GM23248 (cell line): ENCODE measurements at regions not wholly inside any gene's neighbourhood (a gene's known extent, or its start where the extent isn't known, plus 50 kb on each side); places are given as distances from the start of the nearest gene placed in this dataset.

Experiments used
- DNase-seq: peaks from one replicate; pipeline ENCODE4 v3.0.0-alpha.2; 2015
- H2AFZ ChIP-seq: fragments of 200-600 bp; sonication (generic); 2 replicates; pipeline ENCODE4 v1.6.1; 2016; ENCODE audit warnings: antibody characterized with exemption
- H3F3A ChIP-seq: fragments of 200-600 bp; sonication (generic); 2 replicates; pipeline ENCODE4 v1.6.1; 2016; ENCODE audit warnings: mild to moderate bottlenecking, antibody characterized with exemption, mixed run types; ENCODE audit not compliant: insufficient read depth
- H3K27ac ChIP-seq: fragments of 200-600 bp; sonication (generic); 2 replicates; pipeline ENCODE4 v1.5.1; 2016; ENCODE audit warnings: mild to moderate bottlenecking
- H3K27me3 ChIP-seq: fragments of 200-600 bp; sonication (generic); replicated peaks from 2 replicates; pipeline ENCODE4 v1.6.1; 2016; ENCODE audit warnings: mild to moderate bottlenecking; ENCODE audit not compliant: insufficient read depth
- H3K36me3 ChIP-seq: fragments of 200-600 bp; sonication (generic); 2 replicates; pipeline ENCODE4 v1.6.1; 2016; ENCODE audit warnings: low read depth, mild to moderate bottlenecking
- H3K4me1 ChIP-seq: fragments of 200-600 bp; sonication (generic); 2 replicates; pipeline ENCODE4 v1.6.1; 2016; ENCODE audit warnings: mild to moderate bottlenecking; ENCODE audit not compliant: insufficient read depth
- H3K4me2 ChIP-seq: fragments of 200-600 bp; sonication (generic); one replicate; pipeline ENCODE4 v1.6.1; 2016; ENCODE audit warnings: mild to moderate bottlenecking; ENCODE audit not compliant: unreplicated experiment
- H3K4me3 ChIP-seq: fragments of 200-600 bp; sonication (generic); 2 replicates; pipeline ENCODE4 v1.5.1; 2016; ENCODE audit warnings: mild to moderate bottlenecking
- H3K79me2 ChIP-seq: fragments of 200-600 bp; sonication (generic); 2 replicates; pipeline ENCODE4 v1.6.1; 2016; ENCODE audit warnings: mild to moderate bottlenecking; ENCODE audit not compliant: insufficient read depth
- H3K9ac ChIP-seq: fragments of 200-600 bp; sonication (generic); 2 replicates; pipeline ENCODE4 v1.6.1; 2016; ENCODE audit warnings: mild to moderate bottlenecking
- H3K9me2 ChIP-seq: fragments of 200-600 bp; sonication (generic); 2 replicates; pipeline ENCODE4 v1.6.1; 2016; ENCODE audit warnings: mixed run types, mild to moderate bottlenecking, moderate library complexity; ENCODE audit not compliant: insufficient read depth
- H3K9me3 ChIP-seq: fragments of 200-600 bp; sonication (generic); one replicate; pipeline ENCODE4 v1.6.1; 2017; ENCODE audit warnings: low read depth
- H4K20me1 ChIP-seq: fragments of 200-600 bp; sonication (generic); 2 replicates; pipeline ENCODE4 v1.6.0; 2016; ENCODE audit not compliant: insufficient read depth
- EZH2 ChIP-seq: fragments of 200-600 bp; sonication (generic); IDR thresholded peaks from 2 replicates; pipeline ENCODE4 v1.6.1; 2018; ENCODE audit warnings: antibody characterized with exemption, mild to moderate bottlenecking; ENCODE audit not compliant: insufficient read depth, poor library complexity, severe bottlenecking
- EZH2phosphoT487 ChIP-seq: fragments of 200-600 bp; sonication (generic); IDR thresholded peaks from 2 replicates; pipeline ENCODE4 v1.6.1; 2018; ENCODE audit warnings: antibody characterized with exemption, moderate library complexity, mild to moderate bottlenecking, low read depth; ENCODE audit not compliant: insufficient read depth
- WGBS, 2 experiments: methylation state at CpG; one replicate each; pipeline ENCODE4 v1.1.6; 2015 to 2017; ENCODE audit warnings: low lambda C conversion rate in 2 of 2, low coverage in 1 of 2; ENCODE audit errors: missing lambda C conversion rate in 2 of 2; 5-methylcytosine and 5-hydroxymethylcytosine counted together
- in situ Hi-C: fragments of 300-500 bp; cut with MboI; formaldehyde crosslinking; loops from 2 replicates; pipeline ENCODE4 v1.15.0; 2020

DNA sequence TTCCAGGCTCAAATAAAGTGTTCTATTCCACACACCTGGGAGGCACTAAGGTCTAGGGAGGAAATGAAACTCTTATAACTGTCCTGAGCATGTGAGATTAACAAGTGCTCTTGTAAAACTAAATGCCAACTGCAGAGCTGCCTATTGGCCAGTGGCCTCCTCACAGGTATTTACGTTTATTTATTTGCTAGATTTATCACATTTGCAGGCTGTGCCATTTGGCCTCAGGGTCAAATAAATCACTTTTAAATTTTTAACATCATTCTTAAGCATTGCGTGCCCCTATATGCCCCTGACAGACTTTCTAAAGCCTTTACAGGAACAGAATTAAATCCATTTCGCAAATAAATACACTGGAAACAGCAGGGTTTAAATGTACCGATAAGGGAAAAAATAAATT, 381.8 kb upstream of the NFE2L3 start:
- 41 to 44% methylated on average over 4 of the region's 4 CpGs for WGBS, 2 experiments
- Histone ChIP-seq H2AFZ (no peak overlapping the region), H3F3A (no peaks in the 10 kb centered on the region), H3K4me2 (no peak overlapping the region), H3K9me3 (no peaks in the 10 kb centered on the region), H4K20me1 (no peaks in the 10 kb centered on the region), H3K79me2 (no peaks in the 10 kb centered on the region), H3K4me1 (no peaks in the 10 kb centered on the region), H3K27ac (no peak overlapping the region), H3K9ac (no peak overlapping the region), H3K27me3 (no peaks in the 10 kb centered on the region; the same call in 1 of the 2 replicates), H3K4me3 (no peak overlapping the region), H3K36me3 (no peaks in the 10 kb centered on the region), H3K9me2 (no peaks in the 10 kb centered on the region)
- no peak for DNase-seq
- in situ Hi-C loops: no loop called here
- TF ChIP-seq EZH2: no peak
- no peak for TF ChIP-seq EZH2phosphoT487

DNA sequence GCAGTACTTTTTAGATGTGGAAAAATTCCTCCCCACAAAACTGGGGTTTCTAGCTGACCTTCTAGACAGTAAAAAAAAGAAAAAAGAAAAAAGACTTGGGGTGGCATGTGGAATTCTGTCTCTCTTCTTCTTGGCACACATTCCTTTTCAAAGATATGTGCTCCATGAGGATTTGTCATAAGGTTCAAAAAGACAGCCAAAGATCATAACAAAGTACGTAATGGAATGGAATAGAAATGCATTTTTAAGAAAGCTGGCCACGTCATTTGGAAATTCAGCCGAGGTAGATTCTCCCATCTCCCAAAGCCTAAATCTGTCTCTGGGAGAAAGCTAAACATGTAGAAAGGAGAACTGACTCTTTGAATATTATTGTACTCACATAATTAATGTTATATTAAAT, 381.3 kb upstream of the NFE2L3 start:
- Histone ChIP-seq H3F3A (no peaks in the 10 kb centered on the region), H4K20me1 (no peaks in the 10 kb centered on the region), H3K79me2 (no peaks in the 10 kb centered on the region), H3K4me3 (no peak overlapping the region), H3K4me1 (no peaks in the 10 kb centered on the region), H3K27me3 (no peaks in the 10 kb centered on the region; the same call in 1 of the 2 replicates), H3K9me3 (no peaks in the 10 kb centered on the region), H3K9ac (no peak overlapping the region), H3K9me2 (no peaks in the 10 kb centered on the region), H3K36me3 (no peaks in the 10 kb centered on the region), H3K4me2 (no peak overlapping the region), H2AFZ (no peak overlapping the region), H3K27ac (no peak overlapping the region)
- no peak for TF ChIP-seq EZH2
- no peak for TF ChIP-seq EZH2phosphoT487
- in situ Hi-C loops: no loop called here
- 8 to 16% methylated on average over 3 of the region's 3 CpGs for WGBS, 2 experiments
- no peak for DNase-seq

DNA sequence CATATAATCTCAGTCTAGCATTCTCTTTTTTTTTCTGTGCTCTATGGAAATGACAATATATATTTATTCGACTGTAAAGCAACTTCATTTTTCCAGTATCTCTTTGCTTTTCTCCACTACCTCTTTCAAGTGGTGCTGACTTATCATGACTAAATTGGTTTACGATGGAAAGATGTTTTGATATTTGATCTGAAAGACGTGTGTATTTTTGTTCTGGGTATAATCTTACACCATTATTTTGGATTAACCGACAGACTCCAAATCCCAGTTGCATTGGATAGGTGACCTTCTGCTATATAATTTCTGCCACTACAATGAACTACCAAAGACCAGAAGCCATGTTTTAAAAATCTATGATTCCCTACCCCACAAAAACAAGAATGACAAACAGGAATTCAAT, 380.5 kb upstream of the NFE2L3 start:
- H3K27ac ChIP-seq: no peak overlapping the region
- H4K20me1 ChIP-seq: no peaks in the 10 kb centered on the region
- no peaks in the 10 kb centered on the region; the same call in 1 of the 2 replicates for H3K27me3 ChIP-seq
- H3K9me3 ChIP-seq: no peaks in the 10 kb centered on the region
- no peaks in the 10 kb centered on the region for H3K36me3 ChIP-seq
- in situ Hi-C loops: no loop called here
- no peaks in the 10 kb centered on the region for H3K79me2 ChIP-seq
- no peaks in the 10 kb centered on the region for H3K4me1 ChIP-seq
- no peak overlapping the region for H3K4me3 ChIP-seq
- 68 to 73% methylated on average over 4 of the region's 4 CpGs for WGBS, 2 experiments
- H2AFZ ChIP-seq: no peak overlapping the region
- no peak overlapping the region for H3K9ac ChIP-seq
- TF ChIP-seq EZH2 (no peak), EZH2phosphoT487 (no peak)
- H3F3A ChIP-seq: no peaks in the 10 kb centered on the region
- H3K4me2 ChIP-seq: no peak overlapping the region
- no peak for DNase-seq
- no peaks in the 10 kb centered on the region for H3K9me2 ChIP-seq

DNA sequence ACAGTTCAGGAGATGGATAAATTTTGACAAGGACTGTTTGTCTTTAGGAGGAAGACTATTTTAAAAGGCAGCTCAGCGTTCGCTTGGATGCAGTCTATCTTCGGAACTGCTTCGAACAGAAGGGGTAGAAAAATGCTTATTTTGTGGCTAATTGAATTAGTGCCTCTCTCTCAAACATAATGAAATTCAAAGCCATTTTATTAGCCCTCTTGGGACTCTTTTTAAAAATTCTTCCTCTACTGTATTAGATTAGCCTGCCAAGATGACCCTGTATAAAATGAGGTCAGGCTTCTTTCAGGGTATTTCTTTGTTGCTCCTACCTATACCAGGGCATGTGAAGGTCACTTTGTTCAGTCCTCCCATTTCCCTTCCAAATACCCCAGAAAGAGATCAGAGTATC, 379.2 kb upstream of the NFE2L3 start:
- H3K27ac ChIP-seq: no peak overlapping the region
- no peak for DNase-seq
- in situ Hi-C loops: no loop called here

DNA sequence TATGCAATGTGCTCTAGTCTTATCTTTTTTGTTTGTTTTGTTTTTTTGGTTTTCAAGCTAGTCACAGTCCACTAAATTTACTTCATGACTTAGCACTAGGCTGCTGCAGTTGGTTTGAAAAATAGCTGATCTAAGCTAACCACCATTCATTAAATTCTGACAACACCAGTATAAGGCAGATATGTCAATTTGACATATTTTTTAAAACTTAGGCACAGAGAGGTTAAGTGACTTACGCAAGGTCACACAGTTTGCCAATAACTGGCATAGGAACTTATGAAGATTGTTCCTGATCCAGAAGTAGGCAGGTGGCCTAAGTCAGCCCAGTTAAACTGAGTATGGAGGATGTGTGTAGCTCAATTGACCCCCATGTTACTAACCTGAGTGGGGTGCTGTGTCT, 377.3 kb upstream of the NFE2L3 start:
- Histone ChIP-seq H3K9me2 (no peaks in the 10 kb centered on the region), H3K4me3 (no peak overlapping the region), H3K9ac (no peak overlapping the region), H3K27ac (no peak overlapping the region), H3K79me2 (no peaks in the 10 kb centered on the region), H3K36me3 (no peaks in the 10 kb centered on the region), H3F3A (no peaks in the 10 kb centered on the region), H2AFZ (no peak overlapping the region), H3K27me3 (no peaks in the 10 kb centered on the region), H3K4me1 (no peaks in the 10 kb centered on the region), H3K9me3 (no peaks in the 10 kb centered on the region), H3K4me2 (no peak overlapping the region), H4K20me1 (no peaks in the 10 kb centered on the region)
- WGBS, 2 experiments: 86 to 90% methylated on average over 1 of the region's 1 CpG
- no peak for TF ChIP-seq EZH2
- TF ChIP-seq EZH2phosphoT487: no peak
- in situ Hi-C loops: no loop called here
- DNase-seq: no peak

More for the DNA sequence above, 379.2 kb upstream of the NFE2L3 start:
- H3K9me3 ChIP-seq: no peaks in the 10 kb centered on the region
- no peaks in the 10 kb centered on the region for H4K20me1 ChIP-seq
- H3K4me3 ChIP-seq: no peak overlapping the region
- H3K27me3 ChIP-seq: no peaks in the 10 kb centered on the region; the same call in 1 of the 2 replicates
- no peak overlapping the region for H3K9ac ChIP-seq
- WGBS, 2 experiments: 92 to 95% methylated on average over 4 of the region's 4 CpGs
- TF ChIP-seq EZH2phosphoT487: no peak
- TF ChIP-seq EZH2: no peak
- H3K4me1 ChIP-seq: no peaks in the 10 kb centered on the region
- H3K79me2 ChIP-seq: no peaks in the 10 kb centered on the region
- no peak overlapping the region for H3K4me2 ChIP-seq
- no peaks in the 10 kb centered on the region for H3F3A ChIP-seq
- H2AFZ ChIP-seq: no peak overlapping the region
- no peaks in the 10 kb centered on the region for H3K9me2 ChIP-seq
- H3K36me3 ChIP-seq: no peaks in the 10 kb centered on the region
